Gastrocnemius medialis (tissue), 4 donors: ENCODE measurements at regions not wholly inside any gene's neighbourhood (a gene's known extent, or its start where the extent isn't known, plus 50 kb on each side); places are given as distances from the start of the nearest gene placed in this dataset.
"Not testable (repeated sequence)": the region's sequence is repeated elsewhere in the genome, so short reads cannot be mapped to it uniquely, and the experiment has no call there.

ENCODE experiments used
- ATAC-seq, 2 donors: fragments of 150-250 bp; one replicate each; pipeline ENCODE4 v1.9.1; 2016
- DNase-seq, 2 donors: peaks; one replicate each; pipeline ENCODE4 v3.0.0-alpha.2; 2019
- H3K27ac ChIP-seq, 4 donors: fragments of 200-600 bp; sonication (generic); 1 replicate in 1 of 4; 2 replicates in 3 of 4; pipeline ENCODE4 v1.5.1; 2016 to 2018; ENCODE audit warnings: mild to moderate bottlenecking in 2 of 4, moderate library complexity in 1 of 4
- H3K27me3 ChIP-seq, 3 donors: fragments of 200-600 bp; sonication (generic) in 2 of 3; 1 replicate in 1 of 3; 2 replicates in 2 of 3; pipeline versions ENCODE4 v1.5.1 to v1.6.0; 2016 to 2019; ENCODE audit warnings: mild to moderate bottlenecking in 1 of 3, moderate library complexity in 1 of 3
- H3K36me3 ChIP-seq, 2 donors: fragments of 200-600 bp; sonication (generic) in 1 of 2; one replicate each; pipeline ENCODE4 v1.5.1; 2017 to 2018
- H3K4me1 ChIP-seq, 2 donors: fragments of 200-600 bp; sonication (generic) in 1 of 2; one replicate each; pipeline ENCODE4 v1.5.1; 2016 to 2017; ENCODE audit warnings: mild to moderate bottlenecking in 2 of 2
- H3K4me3 ChIP-seq, 4 donors: fragments of 200-600 bp; sonication (generic) in 3 of 4; 1 replicate in 1 of 4; 2 replicates in 3 of 4; pipeline ENCODE4 v1.5.1; 2016 to 2019; ENCODE audit warnings: mild to moderate bottlenecking in 2 of 4
- H3K9me3 ChIP-seq, 3 donors: fragments of 200-600 bp; sonication (generic) in 2 of 3; 1 replicate in 1 of 3; 2 replicates in 2 of 3; pipeline ENCODE4 v1.5.1; 2016 to 2019
- POLR2A ChIP-seq, 2 donors: fragments of 450-650 bp; IDR thresholded peaks; one replicate each; pipeline ENCODE4 v1.6.1; 2017; ENCODE audit warnings: antibody characterized with exemption in 2 of 2, mild to moderate bottlenecking in 2 of 2, moderate library complexity in 2 of 2
- in situ Hi-C, 4 donors: fragments of 200-750 bp; cut with MboI; loops; one replicate each; pipeline versions ENCODE4 v1.15.0 to v1.8.0; 2017; ENCODE audit warnings: low sequenced_read_pairs in 4 of 4
- intact Hi-C: fragments of 100-400 bp; cut with DNase I; formaldehyde crosslinking; loops from one replicate; pipeline ENCODE4 v1.15.1; 2023; ENCODE audit warnings: low total_unique reads
- TF ChIP-seq, protein P1 (sequence below), 5 experiments: fragments of 450-650 bp in 3 of 5; fragments of 200-600 bp in 2 of 5; sonication (generic) in 2 of 5; IDR thresholded peaks in 4 of 5; conservative IDR thresholded peaks in 1 of 5; 1 replicate in 4 of 5; 2 replicates in 1 of 5; pipeline ENCODE4 v1.5.1; 2016 to 2019; ENCODE audit warnings: antibody characterized with exemption in 5 of 5, mild to moderate bottlenecking in 3 of 5, moderate library complexity in 3 of 5

DNA sequence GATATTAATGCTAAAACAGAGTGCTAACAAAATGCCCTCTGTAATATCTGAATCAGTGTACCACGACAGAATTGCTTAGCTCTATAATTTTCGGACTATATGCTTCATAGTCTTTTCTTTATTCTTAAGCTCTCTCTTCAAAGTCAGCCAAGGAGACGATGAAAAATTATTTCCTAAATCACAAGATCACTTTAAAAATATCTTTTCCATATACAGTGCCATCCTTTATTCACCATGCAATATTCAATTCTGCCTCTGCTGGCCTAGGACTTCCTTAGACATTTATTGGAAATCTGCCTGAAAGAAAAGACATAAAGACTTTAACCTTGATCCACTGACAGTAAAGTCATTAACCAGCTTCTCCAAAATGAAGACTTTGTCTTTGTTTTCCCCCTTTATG lies 238.9 kb upstream of the BTG1 start:
- peaks cover 0 to 4% of the 10 kb centered on the region in 2 donors for H3K4me1 ChIP-seq
- H3K36me3 ChIP-seq, result no peaks in the 10 kb centered on the region
- no peaks in the 10 kb centered on the region for H3K27me3 ChIP-seq
- no peak overlapping the region for H3K4me3 ChIP-seq
- TF ChIP-seq, protein P1, sequence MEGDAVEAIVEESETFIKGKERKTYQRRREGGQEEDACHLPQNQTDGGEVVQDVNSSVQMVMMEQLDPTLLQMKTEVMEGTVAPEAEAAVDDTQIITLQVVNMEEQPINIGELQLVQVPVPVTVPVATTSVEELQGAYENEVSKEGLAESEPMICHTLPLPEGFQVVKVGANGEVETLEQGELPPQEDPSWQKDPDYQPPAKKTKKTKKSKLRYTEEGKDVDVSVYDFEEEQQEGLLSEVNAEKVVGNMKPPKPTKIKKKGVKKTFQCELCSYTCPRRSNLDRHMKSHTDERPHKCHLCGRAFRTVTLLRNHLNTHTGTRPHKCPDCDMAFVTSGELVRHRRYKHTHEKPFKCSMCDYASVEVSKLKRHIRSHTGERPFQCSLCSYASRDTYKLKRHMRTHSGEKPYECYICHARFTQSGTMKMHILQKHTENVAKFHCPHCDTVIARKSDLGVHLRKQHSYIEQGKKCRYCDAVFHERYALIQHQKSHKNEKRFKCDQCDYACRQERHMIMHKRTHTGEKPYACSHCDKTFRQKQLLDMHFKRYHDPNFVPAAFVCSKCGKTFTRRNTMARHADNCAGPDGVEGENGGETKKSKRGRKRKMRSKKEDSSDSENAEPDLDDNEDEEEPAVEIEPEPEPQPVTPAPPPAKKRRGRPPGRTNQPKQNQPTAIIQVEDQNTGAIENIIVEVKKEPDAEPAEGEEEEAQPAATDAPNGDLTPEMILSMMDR (IDR thresholded peaks at IDR 0.05 in 4 of 5, conservative IDR thresholded peaks at IDR 0.05 in 1 of 5), result no peak
- no peak for TF ChIP-seq POLR2A (IDR thresholded peaks at IDR 0.05)
- H3K9me3 ChIP-seq, result no peaks in the 10 kb centered on the region
- H3K27ac ChIP-seq, result no peak overlapping the region
- DNase-seq (no peak), ATAC-seq (no peak)
- in situ Hi-C loops (no loop called here), intact Hi-C loops (no loop called here)

DNA sequence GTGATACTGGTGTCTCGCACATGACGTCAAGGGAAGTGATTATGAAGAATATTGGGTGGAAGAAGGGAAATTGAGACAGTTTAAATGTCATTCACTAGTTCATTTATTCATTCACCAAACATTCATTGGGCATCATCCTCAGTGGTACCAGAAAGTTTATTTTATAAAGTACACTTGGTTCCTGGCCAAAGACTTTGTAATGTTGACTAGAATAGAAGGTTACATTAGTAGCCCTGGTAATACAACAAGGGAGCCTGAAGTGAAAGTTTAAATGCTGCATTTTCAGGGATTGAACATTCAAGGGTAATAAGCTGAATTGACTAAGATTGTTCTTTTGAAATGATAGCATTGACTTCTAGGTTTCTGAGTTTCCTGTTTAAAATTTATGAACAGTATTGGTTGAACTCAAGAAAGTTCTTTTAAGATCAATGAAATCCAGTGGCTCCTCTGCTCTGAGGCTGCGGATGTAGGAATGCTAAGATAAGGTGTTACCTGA lies 236.8 kb upstream of the BTG1 start:
- in situ Hi-C loops (no loop called here), intact Hi-C loops (no loop called here)
- no peak for ATAC-seq
- TF ChIP-seq POLR2A (IDR thresholded peaks at IDR 0.05), result no peak
- TF ChIP-seq, protein P1 (IDR thresholded peaks at IDR 0.05 in 4 of 5, conservative IDR thresholded peaks at IDR 0.05 in 1 of 5), result no peak
- no peaks in the 10 kb centered on the region for H3K36me3 ChIP-seq
- peaks cover 0 to 4% of the 10 kb centered on the region in 2 donors for H3K4me1 ChIP-seq
- no peak overlapping the region for H3K27ac ChIP-seq
- H3K27me3 ChIP-seq, result no peaks in the 10 kb centered on the region
- no peak overlapping the region for H3K4me3 ChIP-seq
- H3K9me3 ChIP-seq, result no peaks in the 10 kb centered on the region
- no peak for DNase-seq

DNA sequence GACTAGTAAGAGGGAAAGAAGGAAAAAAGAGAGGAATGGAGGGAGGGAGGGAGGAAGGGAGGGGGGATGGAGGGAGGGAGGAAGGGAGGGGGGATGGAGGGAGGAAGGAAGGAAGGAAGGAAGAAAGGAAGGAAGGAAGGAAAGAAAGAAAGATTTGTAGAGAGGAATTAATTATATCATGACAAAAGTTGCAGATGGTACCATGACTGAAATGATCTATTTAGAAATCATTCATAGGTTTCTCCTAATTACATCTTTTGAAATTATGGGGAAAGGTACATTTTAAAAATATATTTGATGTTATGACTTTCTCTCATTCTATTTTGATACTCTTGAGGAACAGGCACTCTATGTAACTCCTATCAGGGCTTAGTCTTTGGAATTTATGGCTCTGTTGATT lies 236.2 kb upstream of the BTG1 start:
- no peaks in the 10 kb centered on the region for H3K36me3 ChIP-seq
- in situ Hi-C loops (no loop called here), intact Hi-C loops (no loop called here)
- H3K27ac ChIP-seq, result no peak overlapping the region
- DNase-seq (no peak), ATAC-seq (no peak)
- no peak for TF ChIP-seq POLR2A (IDR thresholded peaks at IDR 0.05)
- TF ChIP-seq, protein P1 (IDR thresholded peaks at IDR 0.05 in 4 of 5, conservative IDR thresholded peaks at IDR 0.05 in 1 of 5), result no peak
- H3K4me3 ChIP-seq, result no peak overlapping the region
- H3K4me1 ChIP-seq, result peaks cover 0 to 4% of the 10 kb centered on the region in 2 donors
- no peaks in the 10 kb centered on the region for H3K27me3 ChIP-seq
- no peaks in the 10 kb centered on the region for H3K9me3 ChIP-seq

DNA sequence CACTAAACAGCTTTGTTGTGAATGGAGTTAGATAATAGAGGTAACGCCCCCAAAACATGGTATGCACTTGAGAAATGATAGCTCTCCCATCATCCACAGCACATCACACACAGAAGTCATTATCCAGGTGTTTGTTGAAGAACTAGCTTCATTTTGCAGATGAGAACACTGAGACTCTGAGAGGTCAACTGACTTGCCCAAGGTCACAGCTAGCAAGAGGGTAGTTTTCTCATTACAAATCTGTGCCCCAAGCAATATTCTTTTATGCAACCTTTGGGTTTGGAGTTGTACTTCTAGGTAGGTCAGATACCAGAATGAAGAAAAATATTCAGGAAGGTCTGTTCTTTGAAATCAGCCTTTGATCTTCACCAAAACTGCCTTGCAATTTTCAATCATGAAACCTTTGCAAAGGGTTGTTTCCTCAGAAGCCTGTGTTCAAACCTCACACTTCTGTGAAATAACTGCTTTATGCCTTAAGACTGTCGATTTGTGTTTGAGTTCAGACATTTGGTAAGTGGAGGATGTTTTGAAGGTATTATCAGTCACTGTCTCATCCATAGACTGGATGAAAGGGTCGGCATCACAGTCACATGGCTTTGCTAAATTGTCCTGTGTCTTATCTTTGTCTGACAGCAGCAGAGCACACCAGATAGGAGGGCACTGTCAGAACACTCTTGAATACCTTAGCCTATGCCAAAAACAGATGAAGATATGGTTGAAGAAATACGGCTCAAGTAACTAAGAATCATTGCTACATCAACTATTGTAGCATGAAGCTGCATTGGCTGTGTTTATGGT lies 233.2 kb upstream of the BTG1 start:
- Histone ChIP-seq H3K9me3 (no peaks in the 10 kb centered on the region), H3K4me3 (no peak overlapping the region), H3K4me1 (peaks cover 0 to 4% of the 10 kb centered on the region in 2 donors), H3K27ac (no peak overlapping the region), H3K36me3 (no peaks in the 10 kb centered on the region), H3K27me3 (no peaks in the 10 kb centered on the region)
- no peak for DNase-seq
- TF ChIP-seq, protein P1 (IDR thresholded peaks at IDR 0.05 in 4 of 5, conservative IDR thresholded peaks at IDR 0.05 in 1 of 5), result no peak
- no peak for TF ChIP-seq POLR2A (IDR thresholded peaks at IDR 0.05)
- ATAC-seq, result no peak
- in situ Hi-C loops, result no loop called here
- intact Hi-C loops, result no loop called here

DNA sequence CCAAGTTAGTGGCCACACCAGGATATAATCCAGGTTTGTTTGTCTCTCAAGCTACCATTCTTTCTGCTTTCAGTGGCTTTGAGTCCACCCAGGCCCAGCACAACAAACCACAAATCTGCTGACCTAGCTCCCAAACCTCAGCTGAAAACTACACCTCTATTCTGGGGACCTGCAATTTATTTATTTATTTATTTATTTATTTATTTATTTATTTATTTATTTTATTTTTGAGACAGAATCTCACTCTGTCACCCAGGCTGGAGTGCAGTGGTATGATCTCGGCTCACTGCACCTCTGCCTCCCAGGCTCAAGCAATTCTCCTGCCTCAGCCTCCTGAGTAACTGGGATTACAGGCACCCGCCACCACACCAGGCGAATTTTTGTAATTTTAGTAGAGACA lies 229.9 kb upstream of the BTG1 start:
- ATAC-seq, intact Hi-C loops, DNase-seq, H3K9me3 ChIP-seq, H3K27ac ChIP-seq, H3K36me3 ChIP-seq, H3K27me3 ChIP-seq, in situ Hi-C loops, H3K4me1 ChIP-seq, H3K4me3 ChIP-seq: not testable (repeated sequence)
